Stomach (tissue), 8 donors: ENCODE measurements at regions not wholly inside any gene's neighbourhood (a gene's known extent, or its start where the extent isn't known, plus 50 kb on each side); places are given as distances from the start of the nearest gene placed in this dataset.
"Not testable (repeated sequence)": the region's sequence is repeated elsewhere in the genome, so short reads cannot be mapped to it uniquely, and the experiment has no call there.

ENCODE experiments used
- DNase-seq, 2 donors: peaks; one replicate each; pipeline versions ENCODE4 v3.0.0 to v3.0.0-alpha.2; 2013 to 2019
- H3K27ac ChIP-seq, 5 donors: fragments of 200-600 bp in 4 of 5; sonication (generic) in 4 of 5; one replicate each; pipeline ENCODE4 v1.5.1; 2013 to 2019; ENCODE audit warnings: mild to moderate bottlenecking in 1 of 5, moderate library complexity in 1 of 5
- H3K27me3 ChIP-seq, 3 donors: fragments of 200-600 bp; sonication (generic); one replicate each; pipeline ENCODE4 v1.5.1; 2017 to 2019; ENCODE audit warnings: mixed run types in 1 of 3
- H3K36me3 ChIP-seq, 4 donors: fragments of 200-600 bp; sonication (generic); 1 replicate in 3 of 4; 2 replicates in 1 of 4; pipeline ENCODE4 v1.5.1; 2016 to 2019
- H3K4me1 ChIP-seq, 4 donors: fragments of 200-600 bp; sonication (generic); one replicate each; pipeline ENCODE4 v1.5.1; 2016 to 2019
- H3K4me3 ChIP-seq, 4 donors: fragments of 200-600 bp; sonication (generic) in 3 of 4; one replicate each; pipeline ENCODE4 v1.5.1; 2016 to 2019; ENCODE audit warnings: mild to moderate bottlenecking in 1 of 4
- H3K9me3 ChIP-seq, 4 donors: fragments of 200-600 bp; sonication (generic); one replicate each; pipeline ENCODE4 v1.5.1; 2016 to 2019
- WGBS, 5 donors: extraction: QIAGEN DNeasy Blood & Tissue Kit in 3 of 5; methylation state at CpG; one replicate each; pipeline versions ENCODE4 v1.1.5 to v1.1.7; 2013 to 2018; 5-methylcytosine and 5-hydroxymethylcytosine counted together
- intact Hi-C: fragments of 100-400 bp; cut with DNase I; formaldehyde crosslinking; loops from one replicate; pipeline ENCODE4 v1.15.1; 2023; ENCODE audit warnings: low total_unique reads
- donor health status: healthy with polysubstance abuse.
- donor health status: Bipolar disorder and iron deficiency.
- donor health status: healthy.

- H3K27ac ChIP-seq, H3K27me3 ChIP-seq, intact Hi-C loops, H3K9me3 ChIP-seq, H3K36me3 ChIP-seq, DNase-seq, H3K4me3 ChIP-seq, H3K4me1 ChIP-seq: not testable (repeated sequence)
- 80 to 100% (median 94%) methylated on average over 1 of the region's 9 CpGs; no CpG with 5 or more reads in 2 of the 5 donors for WGBS, 5 donors
These were observed 126.8 kb downstream of the TNFRSF13B start for GRCh38 chr17:16845098-16845497.

- intact Hi-C loops, result not testable (repeated sequence)
These were observed 127.2 kb downstream of the TNFRSF13B start for GRCh38 chr17:16844669-16845068.

GRCh38 chr17:16843511-16843910 is 128.4 kb downstream of the TNFRSF13B start:
- intact Hi-C loops, H3K27ac ChIP-seq, DNase-seq, H3K9me3 ChIP-seq, H3K4me1 ChIP-seq, H3K27me3 ChIP-seq, H3K4me3 ChIP-seq, H3K36me3 ChIP-seq: not testable (repeated sequence)
- WGBS, 5 donors, result 80 to 81% (median 81%) methylated on average over 1 to 7 of the region's 7 CpGs; no CpG with 5 or more reads in 2 of the 5 donors

More at GRCh38 chr17:16844669-16845068, 127.2 kb downstream of the TNFRSF13B start:
- H3K4me3 ChIP-seq, H3K4me1 ChIP-seq, H3K27me3 ChIP-seq, DNase-seq, H3K36me3 ChIP-seq, H3K27ac ChIP-seq, H3K9me3 ChIP-seq: not testable (repeated sequence)
- WGBS, 5 donors, result 48 to 72% (median 61%) methylated on average over 2 to 4 of the region's 6 CpGs; no CpG with 5 or more reads in 1 of the 5 donors

- 52 to 68% (median 64%) methylated on average over 4 to 6 of the region's 6 CpGs; no CpG with 5 or more reads in 1 of the 5 donors for WGBS, 5 donors
- H3K4me3 ChIP-seq, DNase-seq, H3K36me3 ChIP-seq, H3K27ac ChIP-seq, H3K9me3 ChIP-seq, H3K27me3 ChIP-seq, intact Hi-C loops, H3K4me1 ChIP-seq: not testable (repeated sequence)
These were observed 129.6 kb downstream of the TNFRSF13B start for GRCh38 chr17:16842346-16842745.

GRCh38 chr17:16841896-16842295 is 130.0 kb downstream of the TNFRSF13B start:
- H3K27me3 ChIP-seq, H3K9me3 ChIP-seq, DNase-seq, H3K4me1 ChIP-seq, H3K36me3 ChIP-seq, H3K27ac ChIP-seq, H3K4me3 ChIP-seq, intact Hi-C loops: not testable (repeated sequence)
- WGBS, 5 donors, result 71 to 100% (median 80%) methylated on average over 1 to 3 of the region's 10 CpGs; no CpG with 5 or more reads in 1 of the 5 donors

GRCh38 chr17:16840219-16840618 is 131.7 kb downstream of the TNFRSF13B start:
- H3K4me3 ChIP-seq, H3K9me3 ChIP-seq, H3K4me1 ChIP-seq, intact Hi-C loops, DNase-seq, H3K36me3 ChIP-seq, H3K27me3 ChIP-seq, H3K27ac ChIP-seq: not testable (repeated sequence)
- WGBS, 5 donors, result 60 to 68% (median 65%) methylated on average over 6 to 7 of the region's 9 CpGs; no CpG with 5 or more reads in 1 of the 5 donors

- H3K4me3 ChIP-seq, H3K4me1 ChIP-seq, DNase-seq, H3K27ac ChIP-seq, H3K9me3 ChIP-seq, H3K36me3 ChIP-seq, H3K27me3 ChIP-seq, intact Hi-C loops: not testable (repeated sequence)
- 64 to 88% (median 67%) methylated on average over 3 to 5 of the region's 16 CpGs for WGBS, 5 donors
These were observed 132.4 kb downstream of the TNFRSF13B start for GRCh38 chr17:16839242-16840175.

GRCh38 chr17:16838795-16839194 is 133.1 kb downstream of the TNFRSF13B start:
- intact Hi-C loops, H3K27me3 ChIP-seq, H3K27ac ChIP-seq, H3K9me3 ChIP-seq, H3K4me3 ChIP-seq, H3K36me3 ChIP-seq, H3K4me1 ChIP-seq, DNase-seq: not testable (repeated sequence)
- 67 to 86% (median 80%) methylated on average over 3 of the region's 6 CpGs; no CpG with 5 or more reads in 2 of the 5 donors for WGBS, 5 donors

- H3K9me3 ChIP-seq, H3K4me1 ChIP-seq, intact Hi-C loops, H3K4me3 ChIP-seq, H3K36me3 ChIP-seq, DNase-seq, H3K27me3 ChIP-seq, H3K27ac ChIP-seq: not testable (repeated sequence)
- whole genome bisulfite sequencing, 5 donors, result 86 to 100% (median 90%) methylated on average over 3 to 5 of the region's 9 CpGs
These were observed 133.6 kb downstream of the TNFRSF13B start for GRCh38 chr17:16838287-16838686.

- intact Hi-C loops, H3K4me3 ChIP-seq, H3K4me1 ChIP-seq, H3K9me3 ChIP-seq, DNase-seq, H3K36me3 ChIP-seq, H3K27me3 ChIP-seq, H3K27ac ChIP-seq: not testable (repeated sequence)
- 60 to 89% (median 77%) methylated on average over 3 to 10 of the region's 11 CpGs for WGBS, 5 donors
These were observed 134.3 kb downstream of the TNFRSF13B start for GRCh38 chr17:16837468-16838266.

- H3K27me3 ChIP-seq, intact Hi-C loops, H3K4me1 ChIP-seq, H3K9me3 ChIP-seq, H3K36me3 ChIP-seq, H3K4me3 ChIP-seq, H3K27ac ChIP-seq, DNase-seq: not testable (repeated sequence)
- WGBS, 5 donors, result 20 to 48% (median 32%) methylated on average over 5 to 11 of the region's 12 CpGs; no CpG with 5 or more reads in 1 of the 5 donors
These were observed 135.5 kb downstream of the TNFRSF13B start for GRCh38 chr17:16836315-16836915.
